ENCODE measurements at regions not wholly inside any gene's neighbourhood (a gene's known extent, or its start where the extent isn't known, plus 50 kb on each side); places are given as distances from the start of the nearest gene placed in this dataset.
"Not testable (repeated sequence)": the region's sequence is repeated elsewhere in the genome, so short reads cannot be mapped to it uniquely, and the experiment has no call there.

DNA sequence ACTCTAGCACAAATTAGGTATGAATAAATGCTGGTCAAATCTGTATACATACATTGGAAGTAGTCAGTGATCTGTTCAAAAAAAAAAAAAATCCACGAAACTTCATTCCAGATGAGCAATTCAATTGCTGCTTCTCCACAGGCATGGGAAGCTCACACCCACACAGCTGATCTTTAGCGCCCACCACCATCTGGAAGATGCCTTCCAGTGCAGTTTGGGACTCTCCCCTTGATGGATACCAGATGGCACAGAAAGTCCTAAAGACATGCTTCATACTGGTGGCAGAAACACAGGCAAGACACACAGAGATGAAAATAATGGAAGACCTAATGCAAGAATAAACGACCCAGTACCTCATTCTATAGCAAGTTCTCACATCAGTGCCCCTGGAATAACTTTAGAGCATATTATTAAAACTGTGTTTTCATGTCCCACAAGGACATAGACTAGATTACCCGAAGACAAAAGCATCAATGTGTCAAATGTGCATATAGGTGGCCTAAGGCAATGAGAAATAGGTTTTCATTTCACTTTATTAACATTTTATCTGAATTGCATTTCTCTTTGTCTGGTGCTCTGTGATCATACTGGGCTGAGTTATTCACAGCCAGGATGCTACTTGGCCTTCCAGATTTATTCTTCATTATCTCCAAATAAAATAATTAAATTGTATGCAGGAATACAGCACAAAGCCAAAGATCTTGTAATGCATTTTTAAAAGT lies 135.4 kb upstream of the TAS2R1 start:
- H3K4me3 ChIP-seq: no peak overlapping the region
- WGBS (ENCODE audit: low lambda C conversion rate, missing lambda C conversion rate): 58% methylated on average over 4 of the region's 4 CpGs
- no peak overlapping the region for H3K4me2 ChIP-seq
- H4K20me1 ChIP-seq (ENCODE audit: insufficient read depth, poor library complexity, severe bottlenecking): no peaks in the 10 kb centered on the region
- no peak for TF ChIP-seq CTCF (IDR thresholded peaks at IDR 0.05; ENCODE audit: poor library complexity)
- TF ChIP-seq EZH2phosphoT487 (IDR thresholded peaks at IDR 0.05; ENCODE audit: low read depth, severe bottlenecking, unreplicated experiment): no peak
- TF ChIP-seq EZH2 (IDR thresholded peaks at IDR 0.05; ENCODE audit: borderline replicate concordance): no peak
- no peaks in the 10 kb centered on the region for H3K79me2 ChIP-seq
- H2AFZ ChIP-seq: no peak overlapping the region
- no peaks in the 10 kb centered on the region for H3K4me1 ChIP-seq (ENCODE audit: insufficient read depth)
- H3K27me3 ChIP-seq: no peaks in the 10 kb centered on the region
- no peaks in the 10 kb centered on the region for H3K36me3 ChIP-seq (replicated peaks; ENCODE audit: insufficient read depth, low read depth)
- no peak overlapping the region for H3K27ac ChIP-seq
- H3K9me2 ChIP-seq (replicated peaks; ENCODE audit: insufficient read depth): no peaks in the 10 kb centered on the region
- H3K9me3 ChIP-seq (ENCODE audit: low read depth): no peaks in the 10 kb centered on the region
- DNase-seq (ENCODE audit: low spot score): no peak

DNA sequence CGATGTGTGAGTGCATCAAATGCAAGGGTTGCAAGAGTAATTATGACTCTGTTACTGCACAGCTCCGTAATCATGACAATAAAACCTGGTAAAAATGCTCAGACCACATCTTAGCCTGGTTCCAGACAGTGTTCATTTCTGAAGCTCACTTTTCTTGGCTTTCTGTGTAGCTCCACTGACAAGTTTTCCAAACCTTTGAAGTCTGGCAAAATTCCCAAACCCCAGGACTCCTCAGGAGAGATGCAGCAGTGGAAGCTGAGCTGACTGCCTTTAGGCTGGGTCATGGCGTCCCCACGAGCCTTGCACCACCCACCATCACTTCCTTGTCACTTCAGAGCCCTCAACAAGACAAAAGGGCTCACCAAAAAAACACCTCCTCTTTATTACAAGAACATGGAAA lies 131.6 kb upstream of the TAS2R1 start:
- no peak overlapping the region for H3K27ac ChIP-seq
- 74% methylated on average over 4 of the region's 4 CpGs for WGBS (ENCODE audit: low lambda C conversion rate, missing lambda C conversion rate)

DNA sequence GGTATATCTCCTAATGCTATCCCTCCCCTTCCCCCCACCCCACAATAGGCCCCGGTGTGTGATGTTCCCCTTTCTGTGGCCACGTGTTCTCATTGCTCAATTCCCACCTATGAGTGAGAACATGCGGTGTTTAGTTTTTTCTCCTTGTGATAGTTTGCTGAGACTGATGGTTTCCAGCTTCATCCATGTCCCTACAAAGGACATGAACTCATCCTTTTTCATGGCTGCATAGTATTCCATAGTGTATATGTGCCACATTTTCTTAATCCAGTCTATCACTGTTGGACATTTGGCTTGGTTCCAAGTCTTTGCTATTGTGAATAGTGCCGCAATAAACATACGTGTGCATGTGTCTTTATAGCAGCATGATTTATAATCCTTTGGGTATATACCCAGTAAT lies 122.5 kb upstream of the TAS2R1 start:
- not testable (repeated sequence) for H4K20me1 ChIP-seq (ENCODE audit: insufficient read depth, poor library complexity, severe bottlenecking); H3K27me3 ChIP-seq; DNase-seq (ENCODE audit: low spot score); H3K36me3 ChIP-seq (replicated peaks; ENCODE audit: insufficient read depth, low read depth); H3K9me3 ChIP-seq (ENCODE audit: low read depth); H3K27ac ChIP-seq; H3K9me2 ChIP-seq (replicated peaks; ENCODE audit: insufficient read depth); H3K4me3 ChIP-seq; H2AFZ ChIP-seq; H3K79me2 ChIP-seq; H3K4me1 ChIP-seq (ENCODE audit: insufficient read depth); H3K4me2 ChIP-seq
- WGBS (ENCODE audit: low lambda C conversion rate, missing lambda C conversion rate): 100% methylated on average over 4 of the region's 5 CpGs

More for the DNA sequence above, 131.6 kb upstream of the TAS2R1 start:
- no peak overlapping the region for H2AFZ ChIP-seq
- TF ChIP-seq EZH2 (IDR thresholded peaks at IDR 0.05; ENCODE audit: borderline replicate concordance): no peak
- no peak for TF ChIP-seq EZH2phosphoT487 (IDR thresholded peaks at IDR 0.05; ENCODE audit: low read depth, severe bottlenecking, unreplicated experiment)
- TF ChIP-seq CTCF (IDR thresholded peaks at IDR 0.05; ENCODE audit: poor library complexity): no peak
- no peaks in the 10 kb centered on the region for H3K9me2 ChIP-seq (replicated peaks; ENCODE audit: insufficient read depth)
- no peaks in the 10 kb centered on the region for H3K79me2 ChIP-seq
- no peak for DNase-seq (ENCODE audit: low spot score)
- H3K4me1 ChIP-seq (ENCODE audit: insufficient read depth): no peaks in the 10 kb centered on the region
- no peaks in the 10 kb centered on the region for H4K20me1 ChIP-seq (ENCODE audit: insufficient read depth, poor library complexity, severe bottlenecking)
- no peak overlapping the region for H3K4me3 ChIP-seq
- no peaks in the 10 kb centered on the region for H3K9me3 ChIP-seq (ENCODE audit: low read depth)
- H3K36me3 ChIP-seq (replicated peaks; ENCODE audit: insufficient read depth, low read depth): no peaks in the 10 kb centered on the region
- H3K27me3 ChIP-seq: no peaks in the 10 kb centered on the region
- H3K4me2 ChIP-seq: no peak overlapping the region

GRCh38 chr5:9743507-9743906 lies 113.4 kb upstream of the TAS2R1 start:
- no peak overlapping the region for H3K4me2 ChIP-seq
- no peak for DNase-seq (ENCODE audit: low spot score)
- no peaks in the 10 kb centered on the region for H4K20me1 ChIP-seq (ENCODE audit: insufficient read depth, poor library complexity, severe bottlenecking)
- no peak overlapping the region for H3K27ac ChIP-seq
- H3K27me3 ChIP-seq: no peaks in the 10 kb centered on the region
- WGBS (ENCODE audit: low lambda C conversion rate, missing lambda C conversion rate): 89% methylated on average over 3 of the region's 3 CpGs
- H3K9me2 ChIP-seq (replicated peaks; ENCODE audit: insufficient read depth): no peaks in the 10 kb centered on the region
- no peaks in the 10 kb centered on the region for H3K36me3 ChIP-seq (replicated peaks; ENCODE audit: insufficient read depth, low read depth)
- H3K4me1 ChIP-seq (ENCODE audit: insufficient read depth): no peaks in the 10 kb centered on the region
- TF ChIP-seq EZH2phosphoT487 (IDR thresholded peaks at IDR 0.05; ENCODE audit: low read depth, severe bottlenecking, unreplicated experiment): no peak
- no peak for TF ChIP-seq CTCF (IDR thresholded peaks at IDR 0.05; ENCODE audit: poor library complexity)
- TF ChIP-seq EZH2 (IDR thresholded peaks at IDR 0.05; ENCODE audit: borderline replicate concordance): no peak
- H2AFZ ChIP-seq: no peak overlapping the region
- H3K79me2 ChIP-seq: no peaks in the 10 kb centered on the region
- H3K4me3 ChIP-seq: no peak overlapping the region
- H3K9me3 ChIP-seq (ENCODE audit: low read depth): no peaks in the 10 kb centered on the region

All from hepatocyte (in vitro differentiated cells).